ENCODE measurements at regions not wholly inside any gene's neighbourhood (a gene's known extent, or its start where the extent isn't known, plus 50 kb on each side); places are given as distances from the start of the nearest gene placed in this dataset.

GRCh38 chr2:71992036-71992435 is 155.6 kb downstream of the CYP26B1 start:
- Histone ChIP-seq H3K27me3 (peaks cover 0 to 4% (median 0%) of the 10 kb centered on the region in 3 donors), H3K4me3 (no peak overlapping the region), H3K4me1 (no peaks in the 10 kb centered on the region), H3K9me3 (no peaks in the 10 kb centered on the region), H3K36me3 (no peaks in the 10 kb centered on the region), H3K27ac (no peak overlapping the region)
- TF ChIP-seq POLR2AphosphoS5 (IDR thresholded peaks at IDR 0.05), result no peak
- TF ChIP-seq POLR2A (IDR thresholded peaks at IDR 0.05), result no peak
- TF ChIP-seq CTCF (IDR thresholded peaks at IDR 0.05), result no peak
- TF ChIP-seq EP300 (IDR thresholded peaks at IDR 0.05), result no peak
- no peak for DNase-seq
- WGBS, 5 donors, result 57 to 68% (median 64%) methylated on average over 2 of the region's 2 CpGs
- intact Hi-C loops (cut with DNase I; ENCODE audit: low total_unique reads), result no loop called here

GRCh38 chr2:71991397-71991796 is 156.3 kb downstream of the CYP26B1 start:
- no peak overlapping the region for H3K4me3 ChIP-seq
- no peaks in the 10 kb centered on the region for H3K36me3 ChIP-seq
- peaks cover 0 to 4% (median 0%) of the 10 kb centered on the region in 3 donors for H3K27me3 ChIP-seq
- H3K9me3 ChIP-seq, result no peaks in the 10 kb centered on the region
- intact Hi-C loops (cut with DNase I; ENCODE audit: low total_unique reads), result no loop called here
- WGBS, 5 donors, result 83 to 91% (median 86%) methylated on average over 4 of the region's 4 CpGs
- H3K27ac ChIP-seq, result no peak overlapping the region
- DNase-seq, result no peak
- TF ChIP-seq POLR2A (IDR thresholded peaks at IDR 0.05), result no peak
- no peak for TF ChIP-seq EP300 (IDR thresholded peaks at IDR 0.05)
- TF ChIP-seq POLR2AphosphoS5 (IDR thresholded peaks at IDR 0.05), result no peak
- no peak for TF ChIP-seq CTCF (IDR thresholded peaks at IDR 0.05)
- no peaks in the 10 kb centered on the region for H3K4me1 ChIP-seq

GRCh38 chr2:71990826-71991225 is 156.8 kb downstream of the CYP26B1 start:
- Histone ChIP-seq H3K4me1 (no peaks in the 10 kb centered on the region), H3K27me3 (peaks cover 0 to 3% (median 0%) of the 10 kb centered on the region in 3 donors), H3K27ac (no peak overlapping the region), H3K4me3 (no peak overlapping the region), H3K36me3 (no peaks in the 10 kb centered on the region), H3K9me3 (no peaks in the 10 kb centered on the region)
- WGBS, 5 donors, result 90 to 96% (median 93%) methylated on average over 3 of the region's 3 CpGs
- intact Hi-C loops (cut with DNase I; ENCODE audit: low total_unique reads), result no loop called here
- DNase-seq, result no peak
- TF ChIP-seq EP300 (IDR thresholded peaks at IDR 0.05), result no peak
- TF ChIP-seq POLR2A (IDR thresholded peaks at IDR 0.05), result no peak
- no peak for TF ChIP-seq CTCF (IDR thresholded peaks at IDR 0.05)
- no peak for TF ChIP-seq POLR2AphosphoS5 (IDR thresholded peaks at IDR 0.05)

- intact Hi-C loops (cut with DNase I; ENCODE audit: low total_unique reads), result no loop called here
- Histone ChIP-seq H3K9me3 (no peaks in the 10 kb centered on the region), H3K36me3 (no peaks in the 10 kb centered on the region), H3K4me1 (no peaks in the 10 kb centered on the region), H3K4me3 (no peak overlapping the region), H3K27ac (no peak overlapping the region), H3K27me3 (no peaks in the 10 kb centered on the region)
- no peak for DNase-seq
- WGBS, 5 donors, result 90 to 97% (median 94%) methylated on average over 6 of the region's 6 CpGs
- TF ChIP-seq POLR2AphosphoS5 (IDR thresholded peaks at IDR 0.05), result no peak
- TF ChIP-seq EP300 (IDR thresholded peaks at IDR 0.05), result no peak
- no peak for TF ChIP-seq POLR2A (IDR thresholded peaks at IDR 0.05)
- TF ChIP-seq CTCF (IDR thresholded peaks at IDR 0.05), result no peak
Observed at GRCh38 chr2:71990122-71990521, 157.5 kb downstream of the CYP26B1 start.

All from stomach (tissue), 8 donors.